ENCODE measurements at regions not wholly inside any gene's neighbourhood (a gene's known extent, or its start where the extent isn't known, plus 50 kb on each side); places are given as distances from the start of the nearest gene placed in this dataset.

DNA sequence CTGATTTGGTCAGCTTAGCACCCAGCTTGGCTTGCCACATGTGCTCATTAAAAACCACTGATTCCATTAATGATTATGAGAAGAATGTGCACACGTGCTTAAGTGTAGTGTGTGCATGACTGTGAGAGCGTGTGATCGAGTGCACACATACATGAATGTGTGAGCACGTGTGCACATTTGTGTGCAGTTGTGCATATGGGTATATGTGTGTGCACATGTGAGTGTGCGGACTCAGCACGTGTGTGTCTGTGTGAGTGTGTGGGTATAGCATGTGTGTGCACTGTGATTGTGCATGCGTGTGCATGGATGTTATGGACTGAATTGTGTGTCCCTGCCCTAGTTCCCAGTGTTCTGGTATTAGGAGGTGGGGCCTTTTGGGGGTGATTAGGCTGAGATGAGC is 202.1 kb upstream of the ZNF536 start:
- no peaks in the 10 kb centered on the region for H3K36me3 ChIP-seq (ENCODE audit: insufficient read depth, low read length)
- no peaks in the 10 kb centered on the region for H3K79me2 ChIP-seq (ENCODE audit: insufficient read depth, low read length)
- no peaks in the 10 kb centered on the region for H4K20me1 ChIP-seq (ENCODE audit: insufficient read depth, low read length)
- H3K4me2 ChIP-seq (ENCODE audit: insufficient read depth, low read length) = no peak overlapping the region
- TF ChIP-seq, protein P1, sequence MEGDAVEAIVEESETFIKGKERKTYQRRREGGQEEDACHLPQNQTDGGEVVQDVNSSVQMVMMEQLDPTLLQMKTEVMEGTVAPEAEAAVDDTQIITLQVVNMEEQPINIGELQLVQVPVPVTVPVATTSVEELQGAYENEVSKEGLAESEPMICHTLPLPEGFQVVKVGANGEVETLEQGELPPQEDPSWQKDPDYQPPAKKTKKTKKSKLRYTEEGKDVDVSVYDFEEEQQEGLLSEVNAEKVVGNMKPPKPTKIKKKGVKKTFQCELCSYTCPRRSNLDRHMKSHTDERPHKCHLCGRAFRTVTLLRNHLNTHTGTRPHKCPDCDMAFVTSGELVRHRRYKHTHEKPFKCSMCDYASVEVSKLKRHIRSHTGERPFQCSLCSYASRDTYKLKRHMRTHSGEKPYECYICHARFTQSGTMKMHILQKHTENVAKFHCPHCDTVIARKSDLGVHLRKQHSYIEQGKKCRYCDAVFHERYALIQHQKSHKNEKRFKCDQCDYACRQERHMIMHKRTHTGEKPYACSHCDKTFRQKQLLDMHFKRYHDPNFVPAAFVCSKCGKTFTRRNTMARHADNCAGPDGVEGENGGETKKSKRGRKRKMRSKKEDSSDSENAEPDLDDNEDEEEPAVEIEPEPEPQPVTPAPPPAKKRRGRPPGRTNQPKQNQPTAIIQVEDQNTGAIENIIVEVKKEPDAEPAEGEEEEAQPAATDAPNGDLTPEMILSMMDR (IDR thresholded peaks at IDR 0.05; ENCODE audit: extremely low read depth, low read depth, low read length) = no peak
- no peak overlapping the region for H3K27ac ChIP-seq (ENCODE audit: low read depth, low read length)
- no peak for DNase-seq (ENCODE audit: insufficient read length, low spot score, missing footprints)
- H3K4me1 ChIP-seq (ENCODE audit: insufficient read depth, low read length) = no peaks in the 10 kb centered on the region
- no peaks in the 10 kb centered on the region for H3K9me3 ChIP-seq (ENCODE audit: low read depth, low read length)
- H3K27me3 ChIP-seq (ENCODE audit: insufficient read depth, low read length) = no peaks in the 10 kb centered on the region
- no peak overlapping the region for H3K4me3 ChIP-seq (ENCODE audit: insufficient read depth, low read length)
- no peak overlapping the region for H2AFZ ChIP-seq (ENCODE audit: low read length)

DNA sequence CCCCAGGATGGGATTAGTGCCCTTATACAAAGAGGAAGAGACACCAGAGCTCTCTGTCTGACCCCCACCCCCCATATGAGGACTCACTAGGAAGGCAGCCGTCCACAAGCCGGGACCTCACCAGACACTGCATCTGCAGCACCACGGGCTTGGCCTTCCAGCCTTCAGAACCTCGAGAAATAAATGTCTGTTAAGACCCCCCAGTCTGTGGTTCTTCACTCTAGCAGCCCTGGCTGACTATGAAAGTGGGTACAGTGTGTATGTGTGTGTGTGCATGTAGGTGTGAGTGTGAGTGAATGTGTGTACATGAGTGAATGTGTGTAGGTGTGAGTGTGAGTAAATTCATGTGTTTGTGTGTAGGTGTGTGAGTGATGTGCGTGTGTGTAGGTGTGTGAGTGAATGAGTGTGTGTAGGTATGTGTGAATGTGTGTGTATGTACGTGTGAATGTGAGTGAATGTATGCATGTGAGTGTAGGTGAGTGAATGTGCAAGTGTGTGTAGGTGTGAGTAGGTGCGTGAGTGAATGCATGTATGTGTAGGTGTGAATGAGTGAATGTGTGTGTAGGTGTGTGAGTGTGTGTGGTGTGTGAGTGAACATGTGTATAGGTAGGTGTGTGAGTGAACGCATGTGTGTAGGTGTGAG is 201.6 kb upstream of the ZNF536 start:
- Histone ChIP-seq H3K4me3 (ENCODE audit: insufficient read depth, low read length) (no peak overlapping the region), H4K20me1 (ENCODE audit: insufficient read depth, low read length) (no peaks in the 10 kb centered on the region), H3K9me3 (ENCODE audit: low read depth, low read length) (no peaks in the 10 kb centered on the region), H2AFZ (ENCODE audit: low read length) (no peak overlapping the region), H3K4me2 (ENCODE audit: insufficient read depth, low read length) (no peak overlapping the region), H3K27ac (ENCODE audit: low read depth, low read length) (no peak overlapping the region), H3K27me3 (ENCODE audit: insufficient read depth, low read length) (no peaks in the 10 kb centered on the region), H3K79me2 (ENCODE audit: insufficient read depth, low read length) (no peaks in the 10 kb centered on the region), H3K36me3 (ENCODE audit: insufficient read depth, low read length) (no peaks in the 10 kb centered on the region), H3K4me1 (ENCODE audit: insufficient read depth, low read length) (no peaks in the 10 kb centered on the region)
- TF ChIP-seq, protein P1 (IDR thresholded peaks at IDR 0.05; ENCODE audit: extremely low read depth, low read depth, low read length) = no peak
- DNase-seq (ENCODE audit: insufficient read length, low spot score, missing footprints) = no peak

DNA sequence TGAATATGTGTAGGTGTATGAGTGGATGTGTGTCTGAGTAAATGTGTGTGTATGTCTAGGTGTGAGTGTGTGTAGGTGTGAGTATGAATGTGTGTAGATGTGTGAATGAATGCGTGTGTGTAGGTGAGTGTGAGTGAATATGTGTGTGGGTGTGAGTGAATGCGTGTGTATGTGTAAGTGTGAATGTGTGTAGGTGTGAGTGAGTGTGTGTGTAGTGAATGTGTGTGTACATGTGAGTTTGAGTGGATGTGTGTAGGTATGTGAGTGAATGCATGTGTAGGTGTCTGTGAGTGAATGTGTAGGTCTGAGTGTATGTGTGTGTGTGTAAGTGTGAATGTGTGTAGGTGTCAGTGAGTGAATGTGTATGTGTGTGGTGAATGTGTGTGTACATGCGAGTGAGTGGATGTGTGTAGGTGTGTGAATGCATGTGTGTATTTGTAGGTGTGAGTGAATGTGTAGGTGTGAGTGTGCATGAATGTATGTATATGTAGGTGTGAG is 201.0 kb upstream of the ZNF536 start:
- H3K79me2 ChIP-seq (ENCODE audit: insufficient read depth, low read length) = no peaks in the 10 kb centered on the region
- no peak overlapping the region for H3K4me3 ChIP-seq (ENCODE audit: insufficient read depth, low read length)
- no peak overlapping the region for H3K27ac ChIP-seq (ENCODE audit: low read depth, low read length)
- no peaks in the 10 kb centered on the region for H3K36me3 ChIP-seq (ENCODE audit: insufficient read depth, low read length)
- no peaks in the 10 kb centered on the region for H3K9me3 ChIP-seq (ENCODE audit: low read depth, low read length)
- no peaks in the 10 kb centered on the region for H4K20me1 ChIP-seq (ENCODE audit: insufficient read depth, low read length)
- TF ChIP-seq, protein P1 (IDR thresholded peaks at IDR 0.05; ENCODE audit: extremely low read depth, low read depth, low read length) = no peak
- no peak overlapping the region for H2AFZ ChIP-seq (ENCODE audit: low read length)
- no peak overlapping the region for H3K4me2 ChIP-seq (ENCODE audit: insufficient read depth, low read length)
- H3K4me1 ChIP-seq (ENCODE audit: insufficient read depth, low read length) = no peaks in the 10 kb centered on the region
- no peak for DNase-seq (ENCODE audit: insufficient read length, low spot score, missing footprints)
- no peaks in the 10 kb centered on the region for H3K27me3 ChIP-seq (ENCODE audit: insufficient read depth, low read length)

DNA sequence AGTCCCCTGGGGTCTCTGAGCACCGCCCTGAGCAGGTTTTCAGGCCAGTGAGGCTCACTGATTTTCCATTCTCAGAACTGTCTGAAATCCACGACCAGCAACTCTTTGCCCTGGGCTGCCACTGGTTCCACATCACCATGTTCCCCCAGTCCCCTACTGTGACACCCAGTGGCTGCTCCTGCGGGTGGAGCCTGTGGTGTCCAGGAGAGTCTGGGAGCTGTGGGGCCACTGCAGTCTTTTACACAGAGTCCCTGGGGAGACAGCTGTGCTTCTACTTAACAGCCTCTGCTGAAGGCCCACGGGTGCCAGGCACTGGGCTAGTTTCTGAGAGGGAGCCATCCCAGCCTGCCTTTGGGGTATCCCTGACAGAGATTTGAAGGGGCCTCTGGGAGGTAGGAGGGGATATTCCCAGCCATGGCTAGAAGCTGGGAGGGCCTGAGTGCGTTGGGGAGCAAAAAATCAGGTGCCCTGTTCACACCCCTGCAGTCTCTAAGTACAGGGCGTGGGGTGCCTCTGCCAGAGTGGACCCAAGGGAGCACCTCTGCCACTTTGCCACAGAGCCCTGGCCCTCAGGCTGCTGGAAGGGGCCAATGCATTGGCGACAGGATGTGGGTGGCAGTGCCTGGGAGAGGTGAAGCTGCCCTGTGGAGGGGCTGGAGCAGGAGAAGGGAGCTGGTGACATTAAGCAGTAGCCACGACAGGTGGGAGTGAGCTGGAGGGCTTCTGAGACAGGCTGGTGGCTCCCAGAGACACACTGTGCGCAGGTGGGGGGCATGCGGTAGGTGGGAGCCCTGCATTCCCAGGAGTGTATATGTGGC is 200.2 kb upstream of the ZNF536 start:
- Histone ChIP-seq H3K9me3 (ENCODE audit: low read depth, low read length) (no peaks in the 10 kb centered on the region), H3K36me3 (ENCODE audit: insufficient read depth, low read length) (no peaks in the 10 kb centered on the region), H3K4me2 (ENCODE audit: insufficient read depth, low read length) (no peak overlapping the region), H3K79me2 (ENCODE audit: insufficient read depth, low read length) (no peaks in the 10 kb centered on the region), H4K20me1 (ENCODE audit: insufficient read depth, low read length) (no peaks in the 10 kb centered on the region), H3K27me3 (ENCODE audit: insufficient read depth, low read length) (no peaks in the 10 kb centered on the region), H3K4me1 (ENCODE audit: insufficient read depth, low read length) (no peaks in the 10 kb centered on the region), H2AFZ (ENCODE audit: low read length) (no peak overlapping the region), H3K4me3 (ENCODE audit: insufficient read depth, low read length) (no peak overlapping the region), H3K27ac (ENCODE audit: low read depth, low read length) (no peak overlapping the region)
- TF ChIP-seq, protein P1 (IDR thresholded peaks at IDR 0.05; ENCODE audit: extremely low read depth, low read depth, low read length) = no peak
- no peak for DNase-seq (ENCODE audit: insufficient read length, low spot score, missing footprints)
